T-helper 2 cell treated with Interferon-gamma antibody and Interleukin-4, amounts not matched to agents 5 μg/mL and 100 μg/mL, for 36 hours (primary cell): ENCODE measurements at regions not wholly inside any gene's neighbourhood (a gene's known extent, or its start where the extent isn't known, plus 50 kb on each side); places are given as distances from the start of the nearest gene placed in this dataset.
"Not testable (repeated sequence)": the region's sequence is repeated elsewhere in the genome, so short reads cannot be mapped to it uniquely, and the experiment has no call there.

ENCODE experiments used
- DNase-seq: peaks from one replicate; pipeline ENCODE4 v3.0.0; 2021; ENCODE audit warnings: low spot score
- H3K27ac Mint-ChIP-seq: one replicate; pipeline ENCODE4 v1.8.0; 2021; ENCODE audit warnings: mild to moderate bottlenecking, mixed read lengths
- H3K27me3 Mint-ChIP-seq: one replicate; pipeline ENCODE4 v1.8.0; 2021; ENCODE audit warnings: low read depth, mixed read lengths
- H3K36me3 Mint-ChIP-seq: one replicate; pipeline ENCODE4 v1.8.0; 2021; ENCODE audit warnings: low read depth, mixed read lengths
- H3K4me1 Mint-ChIP-seq: one replicate; pipeline ENCODE4 v1.8.0; 2021; ENCODE audit warnings: low read depth, mixed read lengths
- H3K4me3 Mint-ChIP-seq: one replicate; pipeline ENCODE4 v1.8.0; 2022; ENCODE audit warnings: mild to moderate bottlenecking, moderate library complexity, mixed read lengths
- H3K9me3 Mint-ChIP-seq: one replicate; pipeline ENCODE4 v1.8.0; 2021; ENCODE audit warnings: mixed read lengths

DNA sequence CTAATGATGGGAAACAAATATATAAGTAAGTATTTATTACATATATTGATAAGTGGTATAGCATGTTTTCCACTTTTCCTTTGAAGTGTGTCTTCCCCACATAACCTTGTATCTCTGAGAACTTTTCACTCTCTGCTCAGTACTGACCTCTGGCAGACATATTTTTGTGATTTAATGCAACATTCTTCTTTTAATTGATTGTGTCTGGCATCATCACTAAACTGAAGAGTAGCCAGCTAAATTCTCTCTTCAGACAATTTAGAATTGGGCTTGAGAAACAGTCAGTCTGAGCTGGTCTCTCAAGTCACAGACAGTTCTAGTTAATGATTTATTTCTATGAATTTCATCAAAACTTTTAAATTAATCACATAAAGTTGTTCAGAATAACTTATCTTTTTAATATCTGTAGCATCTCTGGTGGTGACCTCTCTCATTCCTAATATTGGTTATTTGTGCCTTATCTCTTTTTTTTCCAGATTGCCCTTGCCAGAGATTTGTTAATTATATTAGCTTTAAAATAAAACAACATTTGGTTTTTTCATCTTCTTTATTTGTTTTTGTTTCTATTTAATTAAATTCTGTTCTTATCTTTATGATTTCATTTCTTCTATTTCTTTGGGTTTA, 230.0 kb upstream of the VLDLR start:
- H3K9me3 Mint-ChIP-seq, H3K4me1 Mint-ChIP-seq, H3K27ac Mint-ChIP-seq, H3K4me3 Mint-ChIP-seq, H3K36me3 Mint-ChIP-seq, H3K27me3 Mint-ChIP-seq, DNase-seq: not testable (repeated sequence)

DNA sequence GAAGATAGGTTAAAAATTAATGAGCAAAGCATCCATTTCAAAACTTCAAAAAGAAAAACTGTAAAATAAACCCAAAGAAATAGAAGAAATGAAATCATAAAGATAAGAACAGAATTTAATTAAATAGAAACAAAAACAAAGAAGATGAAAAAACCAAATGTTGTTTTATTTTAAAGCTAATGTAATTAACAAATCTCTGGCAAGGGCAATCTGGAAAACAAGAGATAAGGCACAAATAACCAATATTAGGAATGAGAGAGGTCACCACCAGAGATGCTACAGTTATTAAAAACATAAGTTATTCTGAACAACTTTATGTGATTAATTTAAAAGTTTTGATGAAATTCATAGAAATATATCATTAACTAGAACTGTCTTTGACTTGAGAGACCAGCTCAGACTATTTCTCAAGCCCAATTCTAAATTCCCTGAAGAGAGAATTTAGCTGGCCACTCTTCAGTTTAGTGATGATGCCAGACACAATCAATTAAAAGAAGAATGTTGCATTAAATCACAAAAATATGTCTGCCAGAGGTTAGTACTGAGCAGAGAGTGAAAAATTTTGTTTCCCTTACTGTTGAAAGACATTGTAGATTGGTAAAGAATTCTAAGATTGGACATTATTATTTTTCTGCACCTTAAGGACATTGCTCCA, 227.4 kb upstream of the VLDLR start:
- H3K27ac Mint-ChIP-seq, H3K4me1 Mint-ChIP-seq, H3K27me3 Mint-ChIP-seq, DNase-seq, H3K36me3 Mint-ChIP-seq, H3K4me3 Mint-ChIP-seq, H3K9me3 Mint-ChIP-seq: not testable (repeated sequence)

DNA sequence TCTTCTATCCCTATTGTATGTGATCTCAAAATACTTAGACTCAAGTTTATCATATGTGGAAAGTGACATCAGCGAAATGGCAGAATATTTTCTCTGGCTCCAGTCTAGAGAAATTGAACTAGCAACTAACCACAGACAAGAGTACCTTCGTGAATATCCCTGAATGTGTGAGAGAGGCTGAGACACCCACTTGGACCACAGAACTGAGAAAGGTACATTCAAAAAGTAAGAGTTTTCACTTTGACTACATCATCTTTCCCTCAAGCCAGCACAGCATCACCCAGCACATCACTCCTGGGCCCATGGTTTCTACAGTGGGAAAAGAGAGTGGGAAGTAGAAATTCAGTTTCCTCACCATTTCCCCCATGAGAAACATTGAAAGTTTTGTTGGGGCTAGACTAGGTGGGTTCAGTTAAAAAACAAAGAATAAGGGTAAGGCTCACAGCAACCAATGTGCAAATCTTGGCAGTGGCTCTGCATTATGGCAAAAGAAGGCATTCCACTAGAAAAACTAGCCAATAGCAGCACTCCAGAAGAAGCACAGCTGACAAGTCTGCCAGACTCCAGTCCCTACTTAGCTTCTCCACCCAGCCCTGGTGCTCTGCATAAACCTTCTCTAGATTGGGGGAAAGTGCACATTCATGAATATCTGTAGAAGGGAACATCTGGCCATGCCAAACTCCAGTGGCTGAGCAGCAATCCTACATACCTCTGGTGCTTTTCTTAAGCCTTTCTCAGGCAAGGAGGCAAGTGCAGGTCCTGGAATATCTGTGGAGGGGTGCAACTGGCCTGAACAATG, 225.6 kb upstream of the VLDLR start:
- Mint-ChIP-seq H3K27me3 (no peaks in the 10 kb centered on the region), H3K36me3 (no peaks in the 10 kb centered on the region), H3K4me1 (no peaks in the 10 kb centered on the region), H3K4me3 (no peak overlapping the region), H3K27ac (no peak overlapping the region), H3K9me3 (no peaks in the 10 kb centered on the region)
- DNase-seq, result no peak

DNA sequence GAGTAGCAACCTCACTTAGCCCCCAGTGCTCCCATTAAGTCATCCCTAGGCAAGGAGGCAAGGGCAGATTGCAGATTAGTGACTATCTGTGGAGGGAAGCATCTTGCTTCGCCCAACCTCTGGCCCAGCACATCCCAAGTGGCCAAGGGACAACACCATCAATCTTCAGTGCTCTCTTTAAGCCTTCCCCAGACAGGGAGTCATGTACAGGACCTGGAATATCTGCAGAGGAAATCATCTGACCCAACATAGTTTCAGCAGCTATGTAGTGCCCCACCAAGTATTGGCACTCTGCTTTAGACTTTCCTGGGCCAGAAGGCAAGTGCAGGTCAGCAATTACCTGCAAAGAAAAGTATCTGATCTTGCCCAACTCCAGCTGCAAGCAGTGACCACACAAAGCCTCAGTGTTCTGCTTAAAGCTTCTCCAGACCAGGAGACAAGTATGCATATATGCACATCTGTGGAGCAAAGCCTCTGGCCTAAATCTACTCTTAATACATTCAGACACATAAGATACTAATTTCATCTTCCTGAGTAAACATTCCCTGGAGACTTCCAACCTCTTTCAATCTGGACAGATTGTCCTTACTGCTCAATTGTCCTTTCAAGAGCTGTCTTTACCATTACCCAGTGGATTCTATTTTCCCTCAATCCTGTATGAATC, 224.8 kb upstream of the VLDLR start:
- Mint-ChIP-seq H3K36me3 (no peaks in the 10 kb centered on the region), H3K27ac (no peak overlapping the region), H3K4me1 (no peaks in the 10 kb centered on the region), H3K9me3 (no peaks in the 10 kb centered on the region), H3K27me3 (no peaks in the 10 kb centered on the region), H3K4me3 (no peak overlapping the region)
- no peak for DNase-seq

- not testable (repeated sequence) for H3K36me3 Mint-ChIP-seq, H3K9me3 Mint-ChIP-seq, DNase-seq, H3K4me3 Mint-ChIP-seq, H3K27ac Mint-ChIP-seq, H3K27me3 Mint-ChIP-seq, H3K4me1 Mint-ChIP-seq
Measured at GRCh38 chr9:2397875-2398274, 223.7 kb upstream of the VLDLR start.

DNA sequence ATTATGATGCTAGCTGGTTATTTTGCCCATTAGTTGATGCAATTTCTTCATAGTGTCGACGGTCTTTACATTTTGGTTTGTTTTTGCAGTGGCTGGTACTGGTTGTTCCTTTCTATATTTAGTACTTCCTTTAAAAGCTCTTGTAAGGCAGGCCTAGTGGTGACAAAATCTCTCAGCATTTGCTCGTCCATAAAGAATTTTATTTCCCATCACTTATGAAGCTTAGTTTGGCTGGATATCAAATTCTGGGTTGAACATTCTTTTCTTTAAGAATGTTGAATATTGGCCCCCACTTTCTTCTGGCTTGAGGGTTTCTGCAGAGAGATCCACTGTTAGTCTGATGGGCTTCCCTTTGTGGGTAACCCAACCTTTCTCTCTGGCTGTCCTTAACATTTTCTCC, 219.8 kb upstream of the VLDLR start:
- H3K4me3 Mint-ChIP-seq, H3K9me3 Mint-ChIP-seq, DNase-seq, H3K36me3 Mint-ChIP-seq, H3K27ac Mint-ChIP-seq, H3K4me1 Mint-ChIP-seq, H3K27me3 Mint-ChIP-seq: not testable (repeated sequence)

DNA sequence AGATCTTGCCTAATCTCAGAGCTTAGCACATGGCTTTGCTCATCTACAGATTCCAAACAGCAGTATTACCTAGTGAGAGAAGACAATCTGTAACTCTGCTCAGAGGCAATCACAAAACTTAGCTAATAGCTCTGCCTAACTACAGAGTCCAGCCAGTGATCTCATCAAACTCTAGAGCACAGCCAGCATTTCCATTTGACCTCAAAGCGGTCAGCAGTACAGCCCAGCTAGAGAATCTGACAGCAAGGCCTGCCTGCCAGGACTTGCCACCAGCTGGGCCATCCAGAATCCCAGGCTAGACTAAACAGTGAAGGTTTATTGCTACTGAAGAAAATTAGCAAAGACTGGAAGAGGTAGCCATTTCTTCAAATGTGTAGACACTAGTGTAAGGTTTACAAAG, 217.9 kb upstream of the VLDLR start:
- no peaks in the 10 kb centered on the region for H3K36me3 Mint-ChIP-seq
- no peaks in the 10 kb centered on the region for H3K9me3 Mint-ChIP-seq
- no peak for DNase-seq
- no peak overlapping the region for H3K27ac Mint-ChIP-seq
- no peaks in the 10 kb centered on the region for H3K27me3 Mint-ChIP-seq
- H3K4me3 Mint-ChIP-seq, result no peak overlapping the region
- H3K4me1 Mint-ChIP-seq, result no peaks in the 10 kb centered on the region

- Mint-ChIP-seq H3K27me3 (no peaks in the 10 kb centered on the region), H3K9me3 (no peaks in the 10 kb centered on the region), H3K4me3 (no peak overlapping the region), H3K27ac (no peak overlapping the region), H3K36me3 (no peaks in the 10 kb centered on the region), H3K4me1 (no peaks in the 10 kb centered on the region)
- DNase-seq, result no peak
Measured at GRCh38 chr9:2406252-2406651, 215.3 kb upstream of the VLDLR start.

DNA sequence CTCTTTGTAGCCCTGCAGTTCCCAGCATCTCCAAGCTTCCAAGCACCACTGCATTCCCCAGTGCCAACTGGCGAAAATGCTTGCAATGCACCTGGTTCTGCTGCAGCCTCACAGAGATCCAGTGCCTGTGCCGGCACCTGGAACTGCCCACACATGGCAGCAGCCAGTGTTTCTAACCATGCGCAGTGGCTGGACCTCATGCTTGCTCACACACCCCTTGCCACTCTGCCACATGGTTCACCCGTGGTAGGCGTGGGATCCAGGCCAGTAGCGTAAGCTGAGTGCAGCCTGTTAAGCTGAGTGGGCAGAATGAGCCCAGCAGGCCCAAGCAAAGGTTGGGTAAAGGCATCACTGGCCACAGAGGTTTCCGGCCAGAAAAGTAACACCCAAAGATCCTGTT, 214.1 kb upstream of the VLDLR start:
- no peaks in the 10 kb centered on the region for H3K9me3 Mint-ChIP-seq
- no peak overlapping the region for H3K4me3 Mint-ChIP-seq
- no peaks in the 10 kb centered on the region for H3K4me1 Mint-ChIP-seq
- no peaks in the 10 kb centered on the region for H3K27me3 Mint-ChIP-seq
- no peak for DNase-seq
- no peaks in the 10 kb centered on the region for H3K36me3 Mint-ChIP-seq
- H3K27ac Mint-ChIP-seq, result no peak overlapping the region

- no peak overlapping the region for H3K4me3 Mint-ChIP-seq
- DNase-seq, result no peak
- no peaks in the 10 kb centered on the region for H3K4me1 Mint-ChIP-seq
- no peaks in the 10 kb centered on the region for H3K27me3 Mint-ChIP-seq
- H3K36me3 Mint-ChIP-seq, result no peaks in the 10 kb centered on the region
- no peaks in the 10 kb centered on the region for H3K9me3 Mint-ChIP-seq
- no peak overlapping the region for H3K27ac Mint-ChIP-seq
Measured at GRCh38 chr9:2411459-2412215, 209.9 kb upstream of the VLDLR start.

GRCh38 chr9:2413160-2413805, 208.3 kb upstream of the VLDLR start:
- Mint-ChIP-seq H3K4me1 (no peaks in the 10 kb centered on the region), H3K9me3 (no peaks in the 10 kb centered on the region), H3K4me3 (no peak overlapping the region), H3K36me3 (no peaks in the 10 kb centered on the region), H3K27me3 (no peaks in the 10 kb centered on the region), H3K27ac (no peak overlapping the region)
- DNase-seq, result no peak

DNA sequence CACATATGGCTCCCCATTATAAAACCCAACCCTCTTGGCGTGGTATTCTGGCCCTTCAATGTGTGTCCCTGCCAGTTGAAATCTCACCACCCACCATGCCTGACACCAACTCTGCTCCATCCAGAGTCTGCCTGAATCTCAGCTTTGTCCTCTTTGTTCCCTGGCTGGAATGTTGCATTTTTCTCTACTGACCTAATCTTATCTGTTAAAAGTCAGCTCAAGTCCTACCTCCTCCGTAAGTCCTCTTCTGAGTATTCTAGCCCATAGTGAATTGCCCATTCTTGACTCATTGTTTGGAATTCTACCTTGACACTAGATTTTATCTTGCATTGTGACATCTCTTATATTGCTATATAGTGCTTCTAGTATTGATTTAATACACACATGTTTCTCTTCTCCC, 207.1 kb upstream of the VLDLR start:
- DNase-seq, result no peak
- Mint-ChIP-seq H3K27me3 (no peaks in the 10 kb centered on the region), H3K27ac (no peak overlapping the region), H3K36me3 (no peaks in the 10 kb centered on the region), H3K4me3 (no peak overlapping the region), H3K4me1 (no peaks in the 10 kb centered on the region), H3K9me3 (no peaks in the 10 kb centered on the region)

- Mint-ChIP-seq H3K4me1 (no peaks in the 10 kb centered on the region), H3K9me3 (no peaks in the 10 kb centered on the region), H3K27ac (no peak overlapping the region), H3K4me3 (no peak overlapping the region), H3K36me3 (no peaks in the 10 kb centered on the region), H3K27me3 (no peaks in the 10 kb centered on the region)
- no peak for DNase-seq
Measured at GRCh38 chr9:2415326-2415725, 206.3 kb upstream of the VLDLR start.
